ENCODE measurements at regions not wholly inside any gene's neighbourhood (a gene's known extent, or its start where the extent isn't known, plus 50 kb on each side); places are given as distances from the start of the nearest gene placed in this dataset.

DNA sequence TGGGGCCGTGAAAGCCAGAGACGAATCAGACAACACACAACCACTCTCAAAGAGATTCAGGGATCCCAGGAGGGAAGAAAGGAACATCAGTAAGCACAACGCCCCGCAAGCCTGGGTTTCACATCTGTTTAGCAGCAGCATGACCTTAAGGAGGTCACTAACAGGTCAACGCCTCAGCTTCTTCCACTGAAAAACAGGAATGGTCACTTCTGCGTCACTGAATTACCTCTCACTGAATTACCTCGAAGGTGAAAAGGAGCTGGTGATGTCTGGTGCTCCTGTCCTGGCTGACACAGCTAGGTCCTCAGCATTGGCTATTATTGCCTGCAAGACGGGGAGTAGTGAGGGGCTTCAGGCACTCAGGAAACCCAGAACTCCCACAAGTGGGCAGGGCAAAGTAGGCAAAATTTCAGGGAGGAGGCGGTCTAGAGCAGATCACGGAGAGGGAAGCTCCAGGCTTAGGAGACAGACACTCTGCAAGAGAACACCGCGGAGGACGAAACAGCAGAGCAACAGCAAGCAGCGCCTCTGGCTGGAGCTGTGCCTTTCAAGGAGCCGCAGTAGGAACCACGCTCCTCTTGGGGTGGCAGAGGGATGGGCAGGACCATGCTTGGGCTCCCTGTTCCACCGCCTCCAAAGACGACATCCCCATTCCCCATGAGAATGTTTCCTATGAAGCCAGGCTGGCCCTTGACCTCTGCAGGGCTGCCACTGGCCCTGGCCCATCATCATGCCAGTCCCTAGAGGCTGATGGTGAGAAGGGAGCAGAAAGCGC is 108.4 kb downstream of the SINHCAF start:
- H3K9me3 ChIP-seq: no peaks in the 10 kb centered on the region
- 68% methylated on average over 17 to 19 of the region's 19 CpGs for WGBS, 2 donors
- no peak overlapping the region for H3K4me3 ChIP-seq (replicated peaks in 1 of 3)
- no peak for DNase-seq
- intact Hi-C loops (cut with DNase I): no loop called here
- no peaks in the 10 kb centered on the region for H3K36me3 ChIP-seq
- no peaks in the 10 kb centered on the region for H3K27me3 ChIP-seq
- H3K4me1 ChIP-seq: peaks cover 7 to 9% of the 10 kb centered on the region in 2 donors
- no peak overlapping the region for H3K27ac ChIP-seq
- TF ChIP-seq, protein P1, sequence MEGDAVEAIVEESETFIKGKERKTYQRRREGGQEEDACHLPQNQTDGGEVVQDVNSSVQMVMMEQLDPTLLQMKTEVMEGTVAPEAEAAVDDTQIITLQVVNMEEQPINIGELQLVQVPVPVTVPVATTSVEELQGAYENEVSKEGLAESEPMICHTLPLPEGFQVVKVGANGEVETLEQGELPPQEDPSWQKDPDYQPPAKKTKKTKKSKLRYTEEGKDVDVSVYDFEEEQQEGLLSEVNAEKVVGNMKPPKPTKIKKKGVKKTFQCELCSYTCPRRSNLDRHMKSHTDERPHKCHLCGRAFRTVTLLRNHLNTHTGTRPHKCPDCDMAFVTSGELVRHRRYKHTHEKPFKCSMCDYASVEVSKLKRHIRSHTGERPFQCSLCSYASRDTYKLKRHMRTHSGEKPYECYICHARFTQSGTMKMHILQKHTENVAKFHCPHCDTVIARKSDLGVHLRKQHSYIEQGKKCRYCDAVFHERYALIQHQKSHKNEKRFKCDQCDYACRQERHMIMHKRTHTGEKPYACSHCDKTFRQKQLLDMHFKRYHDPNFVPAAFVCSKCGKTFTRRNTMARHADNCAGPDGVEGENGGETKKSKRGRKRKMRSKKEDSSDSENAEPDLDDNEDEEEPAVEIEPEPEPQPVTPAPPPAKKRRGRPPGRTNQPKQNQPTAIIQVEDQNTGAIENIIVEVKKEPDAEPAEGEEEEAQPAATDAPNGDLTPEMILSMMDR (IDR thresholded peaks at IDR 0.05): no peak

DNA sequence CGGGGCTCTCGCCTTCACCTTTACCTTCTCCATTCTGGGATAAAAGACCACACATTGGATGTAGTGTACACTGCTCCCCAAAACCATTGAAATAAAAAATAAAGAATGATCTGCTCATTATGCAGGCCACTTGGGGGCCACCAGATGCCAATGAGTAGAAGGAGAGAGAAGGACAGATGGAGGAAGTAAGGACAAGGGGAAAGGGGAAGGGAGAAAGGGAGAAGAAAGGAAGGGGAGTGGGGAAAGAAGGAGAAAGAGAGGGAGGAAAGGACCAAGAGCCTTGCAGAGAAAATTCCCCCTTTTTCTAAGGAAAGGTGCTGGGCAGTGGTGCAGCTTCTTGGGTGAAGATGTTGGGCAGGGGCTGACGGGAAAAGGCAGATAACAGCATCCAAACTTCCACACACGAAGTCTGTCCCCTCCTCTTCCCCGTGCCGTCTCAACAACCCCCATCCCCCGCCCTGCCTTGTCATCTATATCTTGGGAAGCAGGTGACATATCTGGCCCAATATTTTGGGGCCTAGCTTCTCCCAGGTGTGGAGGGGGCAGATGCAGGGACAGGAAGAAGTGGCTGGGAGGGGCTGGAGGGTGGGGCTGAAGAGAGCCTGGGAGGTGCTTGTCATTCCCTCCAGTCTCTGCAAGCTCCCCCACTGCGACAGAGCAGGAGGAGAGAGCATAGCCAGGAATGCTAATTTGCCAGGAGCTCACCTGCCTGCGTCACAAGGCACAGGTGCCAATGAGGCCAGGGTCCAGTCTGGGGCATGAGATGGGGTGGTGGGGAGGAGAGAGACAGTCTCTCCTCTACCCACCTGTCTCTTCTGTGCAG is 107.5 kb downstream of the SINHCAF start:
- WGBS, 2 donors: 67 to 71% methylated on average over 9 of the region's 9 CpGs
- Histone ChIP-seq H3K9me3 (no peaks in the 10 kb centered on the region), H3K4me1 (peaks cover 7 to 9% of the 10 kb centered on the region in 2 donors), H3K36me3 (no peaks in the 10 kb centered on the region), H3K4me3 (replicated peaks in 1 of 3) (no peak overlapping the region), H3K27ac (no peak overlapping the region), H3K27me3 (no peaks in the 10 kb centered on the region)
- TF ChIP-seq, protein P1 (IDR thresholded peaks at IDR 0.05): no peak
- TF ChIP-seq POLR2A (IDR thresholded peaks at IDR 0.05): no peak
- intact Hi-C loops (cut with DNase I): no loop called here
- DNase-seq: no peak

DNA sequence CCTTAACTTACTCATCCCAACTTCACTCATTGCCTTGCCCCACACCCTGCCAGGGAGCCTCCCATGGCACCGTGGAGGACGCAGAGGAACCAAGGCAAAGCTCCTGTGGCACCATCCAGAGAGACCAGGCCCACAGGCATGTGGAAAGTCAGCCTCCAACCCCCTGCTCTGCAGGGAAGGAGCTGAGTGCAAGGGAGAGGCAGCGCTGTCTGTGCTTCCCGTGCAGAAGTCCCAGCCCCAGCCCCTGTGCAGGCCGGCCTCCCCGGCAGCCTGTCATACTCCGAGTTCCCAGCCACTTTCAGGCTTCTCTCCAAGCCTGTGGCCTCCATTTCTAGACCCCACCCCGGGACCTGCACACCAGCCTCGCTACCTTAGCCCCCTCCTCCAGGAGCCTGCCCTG is 106.4 kb downstream of the SINHCAF start:
- Histone ChIP-seq H3K36me3 (no peaks in the 10 kb centered on the region), H3K4me3 (replicated peaks in 1 of 3) (no peak overlapping the region), H3K27ac (no peak overlapping the region), H3K4me1 (peaks cover 7 to 9% of the 10 kb centered on the region in 2 donors), H3K9me3 (no peaks in the 10 kb centered on the region), H3K27me3 (no peaks in the 10 kb centered on the region)
- TF ChIP-seq POLR2A (IDR thresholded peaks at IDR 0.05): no peak
- TF ChIP-seq, protein P1 (IDR thresholded peaks at IDR 0.05): no peak
- no peak for DNase-seq
- WGBS, 2 donors: 91 to 92% methylated on average over 9 of the region's 9 CpGs
- intact Hi-C loops (cut with DNase I): no loop called here

DNA sequence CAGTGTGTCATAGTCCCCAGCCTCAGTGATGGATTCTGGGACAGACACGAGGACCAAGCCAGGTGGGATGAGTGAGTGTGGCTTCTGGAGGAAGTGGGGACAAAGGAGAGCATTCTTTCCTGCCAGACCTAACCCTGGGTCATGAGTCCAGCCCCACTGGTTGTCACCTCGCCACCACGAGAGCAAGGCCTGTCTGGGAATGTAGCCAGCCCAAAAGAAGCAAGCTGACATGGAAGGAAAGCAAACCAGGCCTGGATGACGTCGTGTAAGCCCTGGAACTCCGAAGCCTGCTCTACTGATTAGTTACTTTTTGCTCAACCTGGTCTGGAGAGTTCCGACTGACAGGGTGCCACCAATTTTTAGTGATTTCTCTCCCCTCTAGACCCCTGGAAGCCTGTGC is 105.9 kb downstream of the SINHCAF start:
- no peaks in the 10 kb centered on the region for H3K27me3 ChIP-seq
- no peaks in the 10 kb centered on the region for H3K36me3 ChIP-seq
- WGBS, 2 donors: 55 to 64% methylated on average over 7 of the region's 7 CpGs
- no peak overlapping the region for H3K4me3 ChIP-seq (replicated peaks in 1 of 3)
- no peak overlapping the region for H3K27ac ChIP-seq
- intact Hi-C loops (cut with DNase I): no loop called here
- DNase-seq: no peak
- TF ChIP-seq, protein P1 (IDR thresholded peaks at IDR 0.05): no peak
- TF ChIP-seq POLR2A (IDR thresholded peaks at IDR 0.05): no peak
- H3K4me1 ChIP-seq: peaks cover 7 to 9% of the 10 kb centered on the region in 2 donors
- H3K9me3 ChIP-seq: no peaks in the 10 kb centered on the region
